Right kidney (tissue), 1 donor: ENCODE measurements at regions not wholly inside any gene's neighbourhood (a gene's known extent, or its start where the extent isn't known, plus 50 kb on each side); places are given as distances from the start of the nearest gene placed in this dataset.
A peak's percentile ranks its signal among the peaks of the same experiment; 100 is the strongest.

ENCODE experiments used
- DNase-seq: peaks from one replicate; pipeline ENCODE4 v3.0.0-alpha.2; 2016

DNA sequence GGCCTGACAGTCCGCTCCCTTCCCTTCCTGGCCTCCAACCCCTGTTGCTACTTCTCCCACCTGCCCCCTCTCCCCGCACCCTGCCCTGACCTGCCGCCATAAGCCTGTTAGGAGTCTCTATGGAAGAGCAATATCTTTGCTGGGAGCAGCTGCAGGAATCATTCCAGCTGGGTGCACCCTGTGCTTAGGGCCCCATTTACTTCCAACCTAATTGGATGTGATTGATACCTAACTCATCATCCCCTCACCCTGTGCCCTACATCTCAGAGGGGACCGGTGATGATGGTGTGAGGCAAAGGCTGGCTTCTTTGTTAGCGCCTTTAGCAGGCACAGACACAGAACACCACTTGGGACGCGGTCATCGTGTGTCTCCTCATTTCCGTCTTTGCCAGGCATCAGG is 80.0 kb upstream of the FAM180A start:
- no peak for DNase-seq

DNA sequence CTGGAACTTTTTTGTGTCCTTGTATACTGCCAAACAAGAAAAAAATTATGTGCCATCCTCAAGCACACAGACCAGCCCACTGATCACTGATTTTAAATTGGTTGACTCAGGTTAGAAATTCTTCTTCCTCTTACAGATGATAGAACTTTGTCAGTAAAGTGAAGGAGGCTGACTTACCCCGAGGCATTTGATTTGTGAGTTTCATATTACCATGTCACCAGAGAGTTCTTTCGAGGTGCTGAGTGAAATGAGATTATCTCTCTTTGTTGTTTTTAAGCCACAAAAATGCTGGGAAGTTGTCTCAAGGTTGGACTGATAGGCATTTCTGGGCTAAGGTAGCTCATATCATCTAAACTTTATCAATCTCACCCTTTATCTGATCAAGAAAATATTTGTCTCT is 78.8 kb upstream of the FAM180A start:
- DNase-seq, result no peak

DNA sequence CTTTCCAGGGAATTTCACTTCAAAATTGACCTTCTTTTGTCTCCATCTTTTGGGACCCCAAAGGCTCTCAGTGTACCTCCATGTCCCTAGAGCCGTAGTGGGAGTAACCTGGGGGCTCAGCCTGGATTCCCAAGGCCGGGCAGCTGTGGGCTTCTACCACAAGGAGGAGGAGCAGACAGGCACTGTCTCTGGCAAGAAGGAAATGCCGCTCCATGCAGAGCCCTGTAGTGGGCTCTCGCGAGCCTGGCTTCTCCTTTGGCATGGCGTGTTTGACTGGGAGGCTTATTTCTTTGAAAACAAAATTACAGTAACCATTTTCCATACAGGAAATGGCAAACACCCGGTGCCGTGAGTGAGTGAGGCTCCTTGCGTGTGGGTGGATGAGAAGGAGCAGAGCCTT is 76.8 kb upstream of the FAM180A start:
- DNase-seq, result no peak

DNA sequence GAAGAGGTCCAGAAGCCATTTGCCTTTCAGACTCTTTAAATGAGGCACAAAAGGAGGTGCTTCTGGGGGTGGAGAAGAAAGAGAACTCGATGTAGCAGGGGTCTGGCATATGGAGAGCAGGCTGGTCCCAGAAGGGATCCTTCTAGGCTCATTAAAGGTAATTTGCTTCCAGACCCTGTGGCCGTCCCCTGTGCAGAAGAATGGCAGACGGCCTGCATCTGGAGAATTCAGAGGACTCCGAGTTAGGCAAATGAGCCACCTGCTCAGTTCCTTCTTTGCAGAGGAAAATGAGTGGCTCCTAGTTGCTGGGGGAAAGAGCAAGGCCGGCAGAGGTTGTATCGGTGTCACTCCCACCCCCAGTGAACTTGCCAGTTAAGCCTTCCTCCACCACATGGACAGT is 73.8 kb upstream of the FAM180A start:
- no peak for DNase-seq

DNA sequence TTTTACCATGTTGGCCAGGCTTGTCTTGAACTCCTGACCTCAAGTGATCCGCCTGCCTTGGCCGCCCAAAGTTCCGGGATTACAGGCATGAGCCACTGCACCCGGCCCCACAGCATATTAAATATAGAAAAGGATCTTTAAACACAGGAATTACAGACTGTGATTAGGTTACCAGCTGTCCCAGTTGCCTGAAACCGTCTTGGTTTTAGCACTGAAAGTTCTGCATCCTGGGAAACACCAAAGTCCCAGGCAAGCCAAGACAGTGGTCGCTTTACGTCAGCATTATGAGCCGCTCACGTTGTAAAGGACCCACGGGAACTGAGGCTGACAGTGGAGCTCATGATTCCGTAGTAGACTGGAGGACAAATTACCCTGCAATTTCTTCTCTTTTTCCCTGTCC is 69.0 kb upstream of the FAM180A start:
- DNase-seq, result no peak

DNA sequence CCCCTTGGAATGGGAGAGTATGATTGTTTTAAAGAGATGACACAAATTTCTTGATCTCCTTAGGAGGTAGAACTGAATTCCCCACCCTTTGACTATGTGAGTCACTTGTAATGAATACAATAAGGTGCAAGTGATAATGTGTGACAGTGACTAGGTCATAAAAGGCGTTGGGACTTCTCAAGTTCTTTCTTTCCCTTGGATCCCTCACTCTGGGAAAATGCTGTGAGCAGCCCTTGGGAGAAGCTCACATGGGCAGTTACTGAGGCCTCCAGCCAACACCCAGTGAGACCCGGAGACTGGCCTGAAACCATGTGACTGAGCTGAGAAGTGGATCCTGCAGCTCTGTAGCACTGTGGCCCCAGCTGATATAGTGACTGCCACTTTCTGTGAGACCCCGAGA is 66.4 kb upstream of the FAM180A start:
- DNase-seq, result no peak

DNA sequence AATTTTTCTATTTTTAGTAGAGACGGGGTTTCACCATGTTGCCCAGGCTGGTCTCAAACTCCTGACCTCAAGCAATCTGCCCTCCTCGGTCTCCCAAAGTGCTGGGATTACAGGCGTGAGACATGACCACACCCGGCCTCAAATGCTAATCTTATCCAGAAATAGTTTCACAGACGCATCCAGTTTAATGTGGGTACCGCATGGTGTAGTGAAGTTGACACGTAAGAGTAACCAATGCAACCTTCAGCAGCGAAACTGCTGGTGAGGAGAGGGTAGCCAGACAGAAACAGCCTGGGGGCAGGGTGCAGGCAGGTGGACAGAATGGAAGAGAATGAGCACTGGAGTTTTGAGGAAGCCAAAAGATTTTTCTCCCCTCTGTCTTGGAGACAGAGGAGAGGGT is 63.5 kb upstream of the FAM180A start:
- DNase-seq, result no peak

DNA sequence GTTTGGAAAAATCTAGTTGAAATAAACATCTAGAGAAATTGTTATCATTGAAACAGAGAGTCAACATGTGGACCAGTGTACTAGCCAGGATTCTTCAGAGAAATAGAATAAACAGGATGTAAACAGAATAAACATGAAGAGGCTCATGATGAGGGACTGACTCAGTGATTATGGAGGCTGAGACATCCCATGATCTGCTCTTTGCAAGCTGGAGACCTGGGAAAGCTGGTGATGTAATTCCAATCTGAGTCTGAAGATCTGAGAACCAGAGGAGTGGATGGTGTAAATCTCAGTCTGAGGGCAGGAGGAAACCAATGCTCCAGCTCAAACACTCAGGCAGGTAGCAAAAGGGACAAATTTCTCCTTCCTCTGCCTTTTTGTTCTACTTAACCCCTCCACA is 62.9 kb upstream of the FAM180A start:
- no peak for DNase-seq

DNA sequence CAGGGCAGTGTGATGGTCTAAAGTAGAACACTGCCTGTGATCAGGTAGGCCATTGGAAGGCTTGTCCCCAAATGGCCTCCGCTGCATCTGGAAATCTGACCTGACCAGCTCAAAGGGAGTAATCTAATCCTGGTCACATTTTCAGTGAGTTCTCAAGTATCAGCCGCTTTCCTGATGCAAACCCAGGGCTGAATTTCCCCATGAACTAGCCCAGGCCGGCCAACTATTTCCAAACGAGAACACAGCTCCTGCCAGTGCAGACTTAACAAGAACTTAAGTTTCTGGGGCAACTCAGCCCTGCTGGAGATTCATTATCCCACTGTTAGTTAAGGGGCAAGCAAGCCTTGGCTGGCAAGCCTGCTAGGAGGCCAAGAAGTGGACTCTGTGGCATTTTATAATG is 59.6 kb upstream of the FAM180A start:
- DNase-seq, result no peak

DNA sequence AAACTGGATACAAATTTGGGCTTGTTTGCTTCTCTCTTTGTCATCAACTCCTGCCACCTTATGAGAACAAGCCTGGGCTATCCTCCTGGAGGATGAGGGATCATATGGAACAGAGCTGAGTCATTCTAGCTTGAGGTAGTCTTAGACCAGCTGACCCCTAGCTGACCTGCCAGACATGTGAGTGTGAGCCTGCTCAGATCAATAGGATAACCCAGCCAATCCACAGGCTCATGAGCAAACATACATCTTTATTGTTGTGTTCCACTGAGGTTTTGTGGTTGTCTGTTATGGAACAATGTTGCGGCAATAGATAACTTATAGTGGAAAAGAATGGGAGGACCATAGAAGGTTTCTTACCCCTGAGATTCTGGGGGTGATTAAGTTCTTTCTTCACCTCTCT is 54.5 kb upstream of the FAM180A start:
- DNase-seq, result no peak

DNA sequence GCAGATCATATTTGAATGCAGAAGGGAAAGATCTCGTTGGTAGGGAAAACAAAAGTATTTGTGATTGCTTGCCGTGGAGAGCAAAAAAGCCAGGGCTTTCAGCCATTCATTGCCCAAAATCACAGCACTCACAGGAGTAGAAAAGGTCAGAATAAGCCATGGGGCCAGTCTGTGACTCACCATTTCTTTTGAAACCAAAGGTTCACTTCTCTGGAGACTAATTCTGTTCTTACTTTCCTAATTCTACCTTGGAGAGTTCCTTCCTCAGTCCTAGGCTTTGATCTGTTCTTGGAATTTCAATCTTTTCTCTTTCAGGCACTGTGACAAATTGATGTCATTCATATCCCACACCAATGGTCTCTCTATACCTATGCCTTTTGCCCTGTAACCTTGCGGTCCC is 54.1 kb upstream of the FAM180A start:
- DNase-seq, result no peak

DNA sequence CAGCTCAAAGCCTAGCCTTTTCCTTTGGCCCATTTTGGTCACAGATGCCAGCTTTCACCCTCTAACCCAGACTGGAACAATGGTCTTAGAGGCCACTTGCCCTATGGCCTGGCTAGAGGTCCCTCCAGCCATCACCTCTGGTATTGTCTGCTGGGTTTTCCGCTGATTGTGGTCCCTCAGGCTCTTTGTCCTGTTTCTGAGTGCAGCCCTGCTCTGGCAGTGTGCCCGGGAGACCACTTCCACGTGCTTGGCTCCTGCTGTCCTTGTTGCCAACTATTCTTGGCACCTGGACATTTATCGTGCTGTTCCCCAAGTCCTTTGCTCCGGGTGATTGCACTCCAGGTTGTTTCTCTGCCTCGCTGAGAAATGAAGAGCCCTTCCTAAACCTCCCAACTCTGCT is 53.3 kb upstream of the FAM180A start:
- DNase-seq, result no peak

DNA sequence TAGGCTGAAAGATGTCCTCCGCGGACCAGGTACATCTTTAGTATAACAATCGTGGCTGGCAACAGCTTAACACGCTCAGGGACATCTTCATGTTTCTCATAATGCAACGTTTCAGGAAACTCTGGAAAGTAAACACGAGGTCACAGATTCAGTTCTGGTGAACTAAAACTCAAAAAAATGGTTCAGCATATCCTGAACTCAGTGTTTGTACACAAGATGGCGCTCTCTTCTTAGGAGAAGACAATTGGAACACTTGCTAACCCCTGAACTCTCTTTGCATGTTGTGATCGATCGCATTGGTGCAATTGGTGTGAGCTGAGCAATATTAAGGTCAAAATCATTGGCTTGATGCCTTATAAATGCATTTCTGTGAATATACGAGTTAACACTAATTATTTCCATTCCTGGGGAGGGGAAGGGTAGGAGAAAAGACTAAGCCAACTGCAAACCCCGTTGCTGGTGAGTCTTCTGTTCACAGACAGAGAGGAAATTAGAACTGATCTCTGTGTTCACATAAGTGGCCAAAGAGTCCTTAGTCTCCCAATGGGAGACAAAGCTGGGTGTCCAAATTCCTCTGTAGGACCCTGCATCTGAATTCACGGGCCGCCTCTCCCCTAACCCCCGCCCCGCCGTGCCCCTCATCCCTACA is 52.6 kb upstream of the FAM180A start:
- peak; percentile 51 for DNase-seq

DNA sequence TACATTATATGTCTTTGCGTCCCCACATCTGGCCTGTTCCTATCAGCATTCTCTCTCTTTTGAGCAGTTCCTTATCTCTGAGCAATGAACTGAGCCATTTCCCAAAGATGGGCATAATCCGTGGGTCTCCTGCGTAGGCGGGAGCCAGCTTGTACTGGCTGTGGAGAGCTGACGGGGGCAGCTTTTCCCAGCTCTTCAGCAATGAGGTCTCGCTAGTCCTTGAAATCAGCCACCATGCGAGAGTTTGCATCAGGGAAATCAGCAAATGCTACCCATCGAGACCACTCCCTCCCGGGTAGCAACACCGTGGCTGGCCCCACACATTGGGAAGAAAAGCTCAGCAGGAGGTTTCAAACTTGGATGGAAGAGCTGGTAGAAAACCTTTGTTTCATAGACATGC is 51.9 kb upstream of the FAM180A start:
- DNase-seq, result no peak

DNA sequence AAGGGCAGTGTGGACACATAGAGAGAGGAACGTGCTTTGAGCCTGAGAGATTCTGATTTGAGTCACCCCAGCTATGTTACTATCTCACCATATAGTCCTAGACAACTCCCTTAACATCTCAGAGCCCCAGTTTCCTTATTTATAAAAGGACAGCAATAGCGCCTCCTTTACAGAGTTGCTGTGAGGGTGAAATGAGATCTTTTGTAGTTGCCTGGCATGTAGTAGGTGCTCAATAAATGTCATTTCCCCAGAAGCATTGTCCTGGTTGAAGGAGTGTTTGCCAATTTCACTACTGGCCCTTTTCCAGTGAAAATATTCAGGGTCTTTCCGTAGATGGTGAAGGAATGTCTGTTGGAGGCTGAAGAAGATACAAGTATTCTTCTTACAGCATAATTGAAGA is 51.3 kb upstream of the FAM180A start:
- no peak for DNase-seq
